ENCODE measurements at regions not wholly inside any gene's neighbourhood (a gene's known extent, or its start where the extent isn't known, plus 50 kb on each side); places are given as distances from the start of the nearest gene placed in this dataset.
"Not testable (repeated sequence)": the region's sequence is repeated elsewhere in the genome, so short reads cannot be mapped to it uniquely, and the experiment has no call there.

- no peak for DNase-seq
Observed at GRCh38 chr18:2146754-2147153, 424.6 kb downstream of the METTL4 start.

DNA sequence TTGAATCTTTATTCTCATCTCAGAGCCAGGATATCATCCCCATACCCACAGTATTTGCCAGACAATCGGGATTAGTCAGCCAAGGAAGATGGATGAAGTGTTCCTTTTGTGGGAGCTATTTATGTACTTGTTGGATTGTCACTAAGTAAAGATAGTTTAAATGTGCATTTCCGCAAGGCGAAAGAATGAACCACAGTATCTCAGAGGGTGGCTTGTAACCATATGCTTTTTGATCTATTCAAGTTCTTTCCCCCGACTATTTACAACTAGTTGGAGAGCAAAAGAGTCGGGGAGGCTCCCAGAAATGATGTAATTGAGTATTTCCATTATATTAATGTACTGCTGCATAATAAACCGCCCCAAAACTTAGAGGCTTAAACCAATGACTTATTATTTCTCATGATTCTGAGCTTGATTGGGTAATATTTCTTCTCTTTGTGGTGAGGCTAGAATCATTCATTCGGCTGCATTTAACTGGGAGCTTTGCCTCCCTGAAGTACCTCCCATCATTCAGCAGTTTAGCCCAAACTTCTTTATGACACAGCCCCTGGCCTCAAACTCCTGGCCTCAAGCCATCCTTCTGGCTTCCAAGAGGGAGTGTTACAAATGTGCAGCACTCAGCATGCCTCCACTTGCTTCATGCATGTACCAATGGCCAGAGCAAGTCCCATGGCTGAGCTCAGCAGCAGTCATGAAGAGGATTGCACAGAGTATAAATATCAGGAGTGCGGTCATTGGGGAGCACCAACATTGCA lies 423.7 kb downstream of the METTL4 start:
- no peak for DNase-seq

- DNase-seq, result no peak
Observed at GRCh38 chr18:2148823-2149222, 422.5 kb downstream of the METTL4 start.

- no peak for DNase-seq
Observed at GRCh38 chr18:2150566-2150965, 420.7 kb downstream of the METTL4 start.

- no peak for DNase-seq
Observed at GRCh38 chr18:2154278-2154677, 417.0 kb downstream of the METTL4 start.

- DNase-seq, result no peak
Observed at GRCh38 chr18:2164644-2165550, 406.4 kb downstream of the METTL4 start.

GRCh38 chr18:2166876-2167275 lies 404.4 kb downstream of the METTL4 start:
- not testable (repeated sequence) for DNase-seq

DNA sequence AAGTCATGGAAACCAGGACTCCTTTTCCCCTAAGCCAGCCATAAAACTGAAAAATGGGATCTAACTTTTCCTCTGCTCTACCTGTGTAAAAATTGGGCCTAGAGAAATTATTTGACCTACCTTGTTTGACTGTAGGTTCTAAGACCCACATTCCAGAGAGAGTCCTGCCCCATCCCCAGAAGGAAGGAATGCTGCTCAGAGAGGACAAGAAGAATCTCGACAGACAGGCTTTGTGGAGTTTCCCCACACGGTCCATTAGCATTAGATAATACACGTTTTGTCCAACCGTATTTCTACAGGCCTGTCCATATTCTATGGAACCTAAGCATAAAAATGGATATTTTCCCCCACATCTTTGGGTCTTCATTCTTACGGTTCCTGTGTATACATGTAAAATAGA lies 403.3 kb downstream of the METTL4 start:
- no peak for DNase-seq

- no peak for DNase-seq
Observed at GRCh38 chr18:2169656-2170055, 401.6 kb downstream of the METTL4 start.

DNA sequence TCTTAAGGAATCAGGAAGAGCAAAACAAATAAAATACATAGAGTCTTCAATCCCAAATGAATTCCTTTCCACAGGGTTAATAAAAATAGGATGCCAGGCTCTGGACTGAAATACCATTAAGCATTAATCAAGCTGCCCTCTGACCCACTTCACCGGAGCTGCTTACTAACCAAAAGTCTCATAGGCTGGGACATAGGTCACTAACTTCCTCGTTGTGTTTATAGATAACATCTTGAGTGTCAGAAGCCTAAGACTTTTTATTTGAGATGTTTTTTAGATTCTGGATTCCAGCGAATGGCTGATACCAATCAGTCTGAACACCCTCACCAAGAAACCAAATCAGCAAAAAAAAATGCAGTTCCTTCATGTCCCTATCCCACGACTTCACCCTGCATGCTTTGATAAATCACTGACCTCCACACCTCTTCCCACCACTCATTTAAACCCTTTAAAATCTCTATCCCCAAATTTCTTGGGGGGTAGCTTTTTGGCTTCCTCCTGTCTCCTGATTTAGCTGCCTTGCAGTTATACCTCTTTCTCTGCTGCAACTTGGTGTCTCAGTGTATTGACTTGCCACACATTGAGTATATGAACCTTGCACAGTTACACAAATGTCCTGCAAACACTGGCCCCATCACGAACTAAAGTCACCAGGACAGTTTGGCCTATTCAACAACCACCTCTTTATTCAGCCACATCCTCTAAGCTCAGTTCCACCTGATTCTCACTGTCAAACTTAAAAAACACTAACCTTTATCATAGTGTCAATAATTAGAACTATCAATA lies 399.3 kb downstream of the METTL4 start:
- no peak for DNase-seq

GRCh38 chr18:2172881-2173280 lies 398.4 kb downstream of the METTL4 start:
- no peak for DNase-seq

- DNase-seq, result peak; percentile 52
Observed at GRCh38 chr18:2173486-2173885, 397.8 kb downstream of the METTL4 start.

- DNase-seq, result no peak
Observed at GRCh38 chr18:2178036-2178435, 393.3 kb downstream of the METTL4 start.

DNA sequence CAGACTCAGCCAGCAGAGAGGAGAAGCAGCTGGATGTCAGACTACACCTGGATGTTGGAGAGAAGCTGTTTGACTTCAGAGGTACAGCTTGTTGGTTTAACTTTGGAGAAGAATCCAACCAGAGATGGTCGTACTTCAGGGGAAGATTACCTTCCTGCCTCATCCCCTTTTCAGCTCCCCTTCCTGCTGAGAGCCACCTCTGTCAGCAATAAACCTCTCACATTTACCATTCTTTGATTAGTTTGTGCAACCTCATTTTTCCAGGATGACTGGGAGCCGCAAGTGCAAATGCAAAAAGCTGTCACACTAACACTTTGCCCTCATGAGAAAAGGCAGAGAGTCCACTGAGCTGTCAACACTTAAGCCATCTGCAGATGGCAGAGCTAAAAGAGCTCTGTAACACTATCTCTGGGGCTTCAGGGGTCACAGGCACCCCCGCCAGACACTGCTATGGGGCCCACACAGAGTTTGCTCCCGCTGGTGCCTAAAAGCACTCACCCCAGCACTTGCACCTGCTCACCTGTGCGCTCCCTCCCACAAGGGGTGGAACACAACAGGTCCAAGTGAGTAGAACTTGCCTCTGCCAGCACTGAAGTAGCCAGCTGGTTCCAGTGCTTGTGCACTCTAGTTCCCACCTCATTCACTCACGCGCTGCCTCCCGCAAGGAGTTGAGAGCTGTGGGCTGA lies 391.7 kb downstream of the METTL4 start:
- no peak for DNase-seq

DNA sequence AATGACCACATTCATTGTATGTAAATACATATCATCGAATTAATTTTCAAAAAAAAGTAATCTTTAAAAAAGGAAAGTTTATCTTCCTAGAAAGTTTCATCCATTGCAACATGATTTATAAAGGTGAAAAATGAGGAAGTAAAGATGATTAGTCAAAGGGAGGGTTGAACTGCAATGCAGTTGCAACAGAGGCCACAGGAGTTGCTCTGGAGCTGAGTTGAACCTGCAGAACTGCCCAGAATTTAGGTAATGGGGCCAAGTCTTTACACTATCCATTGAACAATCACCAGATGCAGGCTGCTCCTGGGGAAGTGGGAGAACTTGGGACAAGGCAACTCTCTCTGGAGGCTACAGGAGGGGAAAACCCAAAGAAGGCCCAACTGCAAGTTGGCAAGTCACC lies 390.7 kb downstream of the METTL4 start:
- no peak for DNase-seq

DNA sequence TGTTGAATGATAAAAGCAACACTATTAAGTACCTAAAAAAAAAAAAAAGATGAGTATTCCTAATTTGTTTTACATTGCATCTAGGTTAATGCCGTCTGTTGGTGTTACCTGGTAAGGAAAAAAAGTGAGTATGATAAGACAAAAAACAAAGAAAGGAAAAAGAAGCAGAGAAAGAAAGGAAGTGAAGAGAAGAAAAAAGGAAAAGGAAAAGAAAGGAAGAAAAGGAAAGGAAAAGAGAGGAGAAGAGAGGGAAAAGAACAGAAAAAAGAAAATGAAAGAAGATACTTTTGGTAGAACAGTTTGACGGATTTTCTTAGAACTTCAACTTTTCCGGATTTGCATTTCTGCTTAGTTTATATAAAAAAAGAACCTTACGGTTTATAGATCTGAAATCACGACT lies 387.9 kb downstream of the METTL4 start:
- DNase-seq, result no peak

DNA sequence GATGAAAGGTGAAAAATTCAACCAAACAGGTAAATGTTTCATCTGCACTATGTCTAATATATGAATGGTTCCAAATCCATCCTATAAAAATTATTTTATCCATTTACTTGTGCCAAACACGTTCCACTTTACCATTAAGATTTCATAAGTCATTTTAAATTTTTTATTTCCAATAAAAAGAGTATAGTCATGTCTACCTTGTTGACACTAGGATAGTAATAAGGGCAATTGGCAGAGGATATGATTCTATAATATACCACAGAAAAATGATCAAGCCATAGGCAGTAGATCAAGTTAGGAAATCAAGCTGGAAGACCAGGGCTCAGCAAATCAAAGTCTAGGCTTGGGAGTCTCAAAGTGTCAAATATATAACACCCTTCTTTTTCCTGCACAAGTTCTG lies 384.3 kb downstream of the METTL4 start:
- no peak for DNase-seq

DNA sequence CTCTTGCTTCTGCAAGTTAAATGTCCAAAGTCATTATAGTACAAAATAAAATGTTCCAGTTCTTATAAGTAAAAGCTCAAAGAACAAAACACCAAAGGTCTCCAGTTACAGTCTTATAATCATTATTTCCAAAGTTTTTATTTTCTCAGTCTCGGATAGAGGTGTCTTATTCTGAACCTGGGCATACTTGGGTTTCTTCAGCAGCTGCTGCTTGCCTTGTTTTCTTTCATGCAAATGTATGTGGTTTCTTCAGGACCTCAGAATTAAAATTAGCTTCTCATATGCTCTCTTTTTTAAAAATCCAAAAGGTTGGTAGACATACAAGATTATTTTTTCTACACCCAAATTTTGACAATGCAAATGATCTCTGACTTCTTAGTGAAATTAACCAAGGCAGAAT lies 383.0 kb downstream of the METTL4 start:
- no peak for DNase-seq

DNA sequence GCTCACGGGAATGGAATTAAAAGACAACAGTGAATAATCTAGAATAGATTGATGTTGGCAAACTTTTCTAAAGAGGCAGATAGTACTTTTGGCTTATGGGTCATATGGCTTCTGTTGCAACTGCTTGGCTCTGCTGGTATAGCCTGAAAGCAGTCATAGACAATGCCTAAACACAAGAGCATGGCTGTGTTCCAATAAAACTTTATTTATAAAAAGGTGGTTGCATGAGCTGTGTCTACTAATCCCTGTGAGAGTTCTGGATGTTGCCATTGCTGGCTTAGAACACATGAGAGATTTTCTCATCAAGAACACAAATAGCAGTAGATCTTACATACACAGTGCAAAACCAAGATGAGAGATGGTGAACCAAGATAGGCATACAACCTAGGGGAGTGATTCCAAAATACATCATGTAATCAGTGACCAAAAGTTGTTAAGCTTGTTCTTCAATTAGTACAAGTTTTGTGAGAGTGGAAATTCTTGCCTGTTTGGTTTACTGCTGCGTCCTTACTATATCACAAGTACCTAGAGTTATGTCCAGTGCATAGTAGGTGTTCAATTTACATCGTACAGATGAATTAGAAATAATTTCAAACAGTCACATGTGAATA lies 380.0 kb downstream of the METTL4 start:
- no peak for DNase-seq

GRCh38 chr18:2192562-2192961 lies 378.7 kb downstream of the METTL4 start:
- DNase-seq, result no peak

- no peak for DNase-seq
Observed at GRCh38 chr18:2197946-2198345, 373.4 kb downstream of the METTL4 start.

DNA sequence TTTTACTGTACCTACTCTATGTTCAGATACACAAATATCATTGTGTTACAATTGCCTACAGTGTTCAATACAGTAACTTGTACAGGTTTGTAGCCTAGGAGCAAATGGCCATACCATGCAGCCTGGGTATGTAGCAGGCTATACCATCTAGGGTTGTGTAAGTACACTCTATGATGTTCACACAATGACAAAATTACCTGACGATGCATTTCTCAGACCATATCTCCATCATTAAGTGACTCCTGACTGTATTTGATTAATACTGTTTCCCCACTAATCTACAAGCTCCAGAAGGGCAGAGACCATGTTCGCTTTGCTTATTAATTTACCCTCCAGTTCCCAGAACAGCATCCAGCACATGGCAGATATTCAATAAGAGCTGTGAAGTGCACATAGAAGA lies 372.2 kb downstream of the METTL4 start:
- no peak for DNase-seq
